ENCODE measurements at regions not wholly inside any gene's neighbourhood (a gene's known extent, or its start where the extent isn't known, plus 50 kb on each side); places are given as distances from the start of the nearest gene placed in this dataset.

DNA sequence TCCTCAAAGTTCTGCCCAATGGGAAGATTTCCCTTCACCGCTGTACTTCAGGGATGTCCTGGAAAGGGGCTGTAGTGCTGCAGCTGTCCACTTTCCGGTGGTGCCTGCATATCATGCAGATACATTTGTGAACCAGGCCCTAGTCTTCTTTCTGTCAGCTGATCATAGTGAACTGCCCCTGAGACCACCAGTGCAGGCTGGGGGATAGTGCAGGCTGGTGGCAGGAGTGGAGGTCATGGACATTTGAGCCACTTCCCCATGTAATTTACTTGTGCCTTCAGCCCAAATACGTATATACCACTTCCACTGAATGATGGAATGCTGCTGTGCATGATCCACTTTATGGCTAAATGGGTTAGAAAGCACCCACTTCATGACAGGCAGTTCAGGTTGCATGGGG, 120.0 kb downstream of the ZNF280B start:
- no peaks in the 10 kb centered on the region for H3K27me3 ChIP-seq (ENCODE audit: control insufficient read depth, insufficient read depth, low read length)
- no peaks in the 10 kb centered on the region for H3K4me1 ChIP-seq
- H3K4me3 ChIP-seq (ENCODE audit: low read depth, low read length) = no peak overlapping the region
- no peaks in the 10 kb centered on the region for H3K79me2 ChIP-seq
- no peak for TF ChIP-seq CTCF (IDR thresholded peaks at IDR 0.05)
- H3K9me3 ChIP-seq (ENCODE audit: control insufficient read depth, low read length) = no peaks in the 10 kb centered on the region
- H3K36me3 ChIP-seq (ENCODE audit: control insufficient read depth, insufficient read depth, low read length) = no peaks in the 10 kb centered on the region
- no peak overlapping the region for H3K9ac ChIP-seq
- no peak overlapping the region for H2AFZ ChIP-seq
- H3K27ac ChIP-seq = no peak overlapping the region
- no peak overlapping the region for H3K4me2 ChIP-seq (ENCODE audit: low read length)

- TF ChIP-seq CTCF (IDR thresholded peaks at IDR 0.05) = no peak
- Histone ChIP-seq H3K4me3 (ENCODE audit: low read depth, low read length) (no peak overlapping the region), H3K9ac (no peak overlapping the region), H3K27me3 (ENCODE audit: control insufficient read depth, insufficient read depth, low read length) (no peaks in the 10 kb centered on the region), H3K36me3 (ENCODE audit: control insufficient read depth, insufficient read depth, low read length) (no peaks in the 10 kb centered on the region), H2AFZ (no peak overlapping the region), H3K4me2 (ENCODE audit: low read length) (no peak overlapping the region), H3K9me3 (ENCODE audit: control insufficient read depth, low read length) (no peaks in the 10 kb centered on the region), H3K79me2 (no peaks in the 10 kb centered on the region), H3K27ac (no peak overlapping the region), H3K4me1 (no peaks in the 10 kb centered on the region)
These were observed 119.1 kb downstream of the ZNF280B start for GRCh38 chr22:22389467-22389866.

- no peaks in the 10 kb centered on the region for H3K9me3 ChIP-seq (ENCODE audit: control insufficient read depth, low read length)
- no peak overlapping the region for H3K9ac ChIP-seq
- no peaks in the 10 kb centered on the region for H3K27me3 ChIP-seq (ENCODE audit: control insufficient read depth, insufficient read depth, low read length)
- TF ChIP-seq CTCF (IDR thresholded peaks at IDR 0.05) = no peak
- H3K27ac ChIP-seq = no peak overlapping the region
- H3K79me2 ChIP-seq = no peaks in the 10 kb centered on the region
- no peak overlapping the region for H3K4me2 ChIP-seq (ENCODE audit: low read length)
- H3K4me1 ChIP-seq = no peaks in the 10 kb centered on the region
- H3K36me3 ChIP-seq (ENCODE audit: control insufficient read depth, insufficient read depth, low read length) = no peaks in the 10 kb centered on the region
- no peak overlapping the region for H3K4me3 ChIP-seq (ENCODE audit: low read depth, low read length)
- no peak overlapping the region for H2AFZ ChIP-seq
These were observed 117.6 kb downstream of the ZNF280B start for GRCh38 chr22:22390989-22391388.

DNA sequence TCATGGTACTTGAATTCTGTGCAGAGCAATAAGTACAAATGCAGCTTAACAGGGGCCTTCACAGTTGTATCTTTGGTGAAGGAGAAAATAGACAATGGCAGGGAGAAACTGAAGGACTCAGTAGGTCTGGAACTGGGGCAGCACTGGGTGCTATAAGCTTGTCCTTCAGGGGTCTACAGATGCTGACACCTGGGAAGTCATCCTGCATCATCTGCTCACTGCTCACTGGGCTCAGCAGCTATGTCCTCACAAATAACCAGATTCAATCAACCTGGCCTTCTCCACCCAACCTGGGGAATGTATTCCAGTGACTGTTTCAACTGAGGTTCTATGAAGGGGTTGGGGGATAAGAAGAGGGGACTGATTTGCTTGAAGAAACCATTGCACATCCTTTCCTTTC, 117.0 kb downstream of the ZNF280B start:
- TF ChIP-seq CTCF (IDR thresholded peaks at IDR 0.05) = no peak
- no peak overlapping the region for H3K9ac ChIP-seq
- H3K9me3 ChIP-seq (ENCODE audit: control insufficient read depth, low read length) = no peaks in the 10 kb centered on the region
- H3K36me3 ChIP-seq (ENCODE audit: control insufficient read depth, insufficient read depth, low read length) = no peaks in the 10 kb centered on the region
- H3K79me2 ChIP-seq = no peaks in the 10 kb centered on the region
- H3K27ac ChIP-seq = no peak overlapping the region
- H3K4me2 ChIP-seq (ENCODE audit: low read length) = no peak overlapping the region
- no peaks in the 10 kb centered on the region for H3K27me3 ChIP-seq (ENCODE audit: control insufficient read depth, insufficient read depth, low read length)
- H3K4me3 ChIP-seq (ENCODE audit: low read depth, low read length) = no peak overlapping the region
- H3K4me1 ChIP-seq = no peaks in the 10 kb centered on the region
- H2AFZ ChIP-seq = no peak overlapping the region

DNA sequence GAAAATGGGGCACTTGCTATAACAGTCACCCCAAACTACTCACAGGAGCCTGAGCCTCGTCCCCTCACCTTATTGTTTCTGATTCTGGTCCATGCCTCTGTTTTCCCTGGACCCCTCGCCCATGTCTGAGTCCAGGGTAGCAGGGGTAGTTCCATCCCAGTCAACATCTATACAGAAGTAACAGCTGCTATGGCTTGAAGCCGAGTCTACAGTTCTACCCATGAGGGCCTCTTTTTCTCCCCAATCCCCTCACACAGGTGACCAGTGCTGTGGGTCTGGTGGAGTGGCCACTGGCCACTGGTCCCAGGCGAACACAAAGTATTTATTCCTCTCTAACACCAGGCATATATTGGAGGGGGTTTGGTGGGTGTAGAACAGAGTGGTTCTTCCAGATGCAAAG, 116.4 kb downstream of the ZNF280B start:
- Histone ChIP-seq H3K4me3 (ENCODE audit: low read depth, low read length) (no peak overlapping the region), H3K9me3 (ENCODE audit: control insufficient read depth, low read length) (no peaks in the 10 kb centered on the region), H3K4me1 (no peaks in the 10 kb centered on the region), H3K9ac (no peak overlapping the region), H3K79me2 (no peaks in the 10 kb centered on the region), H3K36me3 (ENCODE audit: control insufficient read depth, insufficient read depth, low read length) (no peaks in the 10 kb centered on the region), H2AFZ (no peak overlapping the region), H3K27ac (no peak overlapping the region), H3K4me2 (ENCODE audit: low read length) (no peak overlapping the region), H3K27me3 (ENCODE audit: control insufficient read depth, insufficient read depth, low read length) (no peaks in the 10 kb centered on the region)
- TF ChIP-seq CTCF (IDR thresholded peaks at IDR 0.05) = no peak

Measured in parathyroid adenoma (tissue), 2 donors.